HG02759 (cell line): ENCODE measurements at regions not wholly inside any gene's neighbourhood (a gene's known extent, or its start where the extent isn't known, plus 50 kb on each side); places are given as distances from the start of the nearest gene placed in this dataset.

Source experiments
- ATAC-seq: cut with Tn5 transposase; IDR thresholded peaks from one replicate; pipeline ENCODE4 v1.9.1; 2021; ENCODE audit warnings: mild to moderate bottlenecking, moderate library complexity; ENCODE audit not compliant: unreplicated experiment

GRCh38 chr16:55151561-55152305 is 172.3 kb upstream of the IRX6 start:
- ATAC-seq = no peak

- ATAC-seq = no peak
Measured at GRCh38 chr16:55152875-55153390, 171.1 kb upstream of the IRX6 start.

- no peak for ATAC-seq
Measured at GRCh38 chr16:55154262-55154661, 169.7 kb upstream of the IRX6 start.

GRCh38 chr16:55154956-55155355 is 169.0 kb upstream of the IRX6 start:
- no peak for ATAC-seq

- ATAC-seq = no peak
Measured at GRCh38 chr16:55155815-55156214, 168.2 kb upstream of the IRX6 start.

- ATAC-seq = no peak
Measured at GRCh38 chr16:55169780-55170179, 154.2 kb upstream of the IRX6 start.

- ATAC-seq = no peak
Measured at GRCh38 chr16:55171241-55171640, 152.8 kb upstream of the IRX6 start.

GRCh38 chr16:55175389-55175788 is 148.6 kb upstream of the IRX6 start:
- no peak for ATAC-seq

- ATAC-seq = no peak
Measured at GRCh38 chr16:55176901-55177300, 147.1 kb upstream of the IRX6 start.

- ATAC-seq = no peak
Measured at GRCh38 chr16:55179411-55179810, 144.6 kb upstream of the IRX6 start.

GRCh38 chr16:55179852-55180585 is 144.0 kb upstream of the IRX6 start:
- no peak for ATAC-seq

- no peak for ATAC-seq
Measured at GRCh38 chr16:55184052-55184451, 140.0 kb upstream of the IRX6 start.

- no peak for ATAC-seq
Measured at GRCh38 chr16:55184619-55185018, 139.4 kb upstream of the IRX6 start.

- no peak for ATAC-seq
Measured at GRCh38 chr16:55189224-55189623, 134.8 kb upstream of the IRX6 start.

- no peak for ATAC-seq
Measured at GRCh38 chr16:55189682-55190636, 134.0 kb upstream of the IRX6 start.

- no peak for ATAC-seq
Measured at GRCh38 chr16:55192734-55193133, 131.3 kb upstream of the IRX6 start.

GRCh38 chr16:55203570-55203969 is 120.4 kb upstream of the IRX6 start:
- peak; percentile 6 for ATAC-seq

- ATAC-seq = peak; percentile 52
Measured at GRCh38 chr16:55204069-55204468, 119.9 kb upstream of the IRX6 start.

- ATAC-seq = no peak
Measured at GRCh38 chr16:55204923-55205322, 119.1 kb upstream of the IRX6 start.

GRCh38 chr16:55207693-55208428 is 116.1 kb upstream of the IRX6 start:
- ATAC-seq = no peak
